ENCODE measurements at regions not wholly inside any gene's neighbourhood (a gene's known extent, or its start where the extent isn't known, plus 50 kb on each side); places are given as distances from the start of the nearest gene placed in this dataset.

DNA sequence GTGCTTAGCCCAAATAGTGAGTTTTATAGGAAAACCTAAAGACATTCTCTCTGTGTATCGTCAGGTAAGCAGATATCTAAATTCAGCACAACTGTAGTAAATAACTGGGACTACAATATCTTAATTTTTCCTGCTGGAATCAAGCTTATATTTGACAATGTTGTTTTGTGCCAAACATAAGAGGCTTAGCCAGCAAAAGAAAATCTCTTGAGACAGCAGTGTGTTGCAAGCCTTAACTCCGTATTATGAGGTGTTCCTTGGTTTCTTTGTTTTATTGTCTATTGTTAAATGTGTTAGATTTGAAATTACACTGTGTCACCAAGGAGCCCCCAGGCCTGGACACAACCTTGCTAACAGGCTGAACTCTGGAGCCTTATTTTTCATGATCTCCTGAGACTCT lies 1570.6 kb upstream of the GOT2 start:
- in situ Hi-C loops (cut with HindIII; ENCODE audit: low sequenced_read_pairs): no loop called here

DNA sequence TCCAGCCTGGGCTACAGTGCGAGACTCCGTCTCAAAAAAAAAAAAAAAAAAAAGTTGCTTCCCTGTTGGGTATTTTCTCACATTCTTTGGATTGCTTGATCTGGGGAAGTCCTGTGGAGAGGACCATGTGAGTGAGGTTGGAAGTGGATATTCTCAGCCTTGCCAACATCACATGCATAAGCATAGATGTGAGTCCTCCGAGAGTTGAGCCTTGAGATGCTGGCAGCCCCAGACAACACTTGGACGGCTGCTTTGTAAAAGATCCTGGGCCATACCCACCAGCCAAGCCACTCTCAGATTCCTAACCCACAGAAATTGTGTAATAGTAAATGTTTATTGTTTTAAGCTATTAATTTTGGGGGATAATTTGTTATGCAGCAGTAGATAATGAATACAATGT lies 1570.0 kb upstream of the GOT2 start:
- in situ Hi-C loops (cut with HindIII; ENCODE audit: low sequenced_read_pairs): no loop called here

DNA sequence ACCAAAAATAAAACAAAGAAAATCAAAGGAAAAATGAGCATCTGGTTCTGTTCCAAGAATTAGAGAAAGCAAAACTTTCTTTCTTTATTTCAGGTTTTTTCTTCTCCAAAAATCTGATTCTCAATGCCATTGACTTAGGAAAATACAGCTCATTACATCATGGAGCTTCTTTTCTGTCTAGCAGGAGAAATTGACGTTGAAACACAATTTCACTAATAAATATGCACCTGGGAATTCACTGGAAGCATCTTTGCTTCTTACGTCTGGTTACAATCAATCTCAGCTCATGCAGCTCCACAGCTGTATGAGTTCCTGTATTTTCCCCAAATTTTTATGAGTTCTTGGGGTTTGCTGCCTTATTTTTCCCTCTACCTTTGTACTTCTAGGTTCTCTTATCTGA lies 1568.6 kb upstream of the GOT2 start:
- in situ Hi-C loops (cut with HindIII; ENCODE audit: low sequenced_read_pairs): no loop called here

DNA sequence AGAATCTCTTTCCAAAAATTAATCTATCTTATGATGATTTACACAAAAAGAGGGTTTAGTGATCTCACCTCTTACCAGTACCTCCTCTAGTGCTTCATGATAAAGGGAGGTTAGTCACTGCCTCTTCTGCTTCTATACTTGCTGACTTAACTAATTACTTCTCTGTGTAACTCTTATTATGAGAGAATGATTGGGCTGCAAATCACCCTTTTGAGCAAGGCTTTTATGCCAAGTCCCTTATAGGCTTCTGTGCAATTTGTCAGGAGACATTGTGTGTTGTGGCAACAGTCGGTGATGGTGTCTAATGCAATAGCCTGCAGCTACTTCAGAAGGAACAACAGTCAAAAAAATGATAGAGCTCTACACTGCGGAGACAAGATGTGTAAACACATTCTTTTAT lies 1568.1 kb upstream of the GOT2 start:
- in situ Hi-C loops (cut with HindIII; ENCODE audit: low sequenced_read_pairs): no loop called here

DNA sequence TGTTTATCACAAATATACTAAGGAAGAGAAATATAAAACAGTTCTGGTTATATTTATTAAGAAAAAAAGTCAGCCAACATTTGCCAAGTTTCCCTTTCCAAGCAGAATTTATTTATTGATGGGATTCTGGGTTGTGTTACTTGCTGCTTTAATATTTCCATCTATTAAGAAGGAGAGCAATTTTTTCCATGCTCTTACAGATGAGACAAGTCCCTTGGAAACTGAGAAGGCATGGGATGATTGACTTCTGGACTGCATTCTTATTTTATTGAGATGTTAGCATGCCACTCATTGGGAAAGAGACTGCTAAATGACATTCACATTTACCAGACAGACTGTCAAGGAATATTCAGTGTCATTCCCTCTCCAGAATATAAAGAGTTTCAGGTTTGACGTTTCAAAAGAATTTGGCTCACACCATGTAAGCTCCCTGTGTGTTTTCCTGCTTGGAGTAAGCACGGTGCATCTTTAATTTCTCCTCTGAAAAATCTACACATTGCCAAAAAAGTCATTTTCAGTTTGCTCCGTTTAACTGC lies 1565.2 kb upstream of the GOT2 start:
- in situ Hi-C loops (cut with HindIII; ENCODE audit: low sequenced_read_pairs): no loop called here

DNA sequence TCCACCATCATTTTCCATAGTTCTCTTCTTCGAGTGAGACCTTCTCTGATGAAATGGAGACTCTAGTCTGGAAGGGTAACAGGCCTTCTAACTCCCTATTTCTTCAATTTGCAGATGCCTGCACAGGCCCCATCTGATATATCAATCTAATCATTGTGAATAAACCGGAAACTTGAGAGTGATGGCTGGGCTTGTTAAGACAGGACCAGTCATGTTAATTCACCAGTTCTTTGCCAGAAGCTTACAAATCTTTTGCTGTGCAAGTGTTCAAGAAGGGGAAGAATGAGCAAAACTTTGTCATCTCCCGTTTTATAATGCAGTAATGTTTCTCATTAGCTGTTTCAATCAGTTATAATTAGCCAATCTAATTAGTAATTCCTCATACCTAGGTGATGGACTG lies 1561.3 kb upstream of the GOT2 start:
- in situ Hi-C loops (cut with HindIII; ENCODE audit: low sequenced_read_pairs): no loop called here

DNA sequence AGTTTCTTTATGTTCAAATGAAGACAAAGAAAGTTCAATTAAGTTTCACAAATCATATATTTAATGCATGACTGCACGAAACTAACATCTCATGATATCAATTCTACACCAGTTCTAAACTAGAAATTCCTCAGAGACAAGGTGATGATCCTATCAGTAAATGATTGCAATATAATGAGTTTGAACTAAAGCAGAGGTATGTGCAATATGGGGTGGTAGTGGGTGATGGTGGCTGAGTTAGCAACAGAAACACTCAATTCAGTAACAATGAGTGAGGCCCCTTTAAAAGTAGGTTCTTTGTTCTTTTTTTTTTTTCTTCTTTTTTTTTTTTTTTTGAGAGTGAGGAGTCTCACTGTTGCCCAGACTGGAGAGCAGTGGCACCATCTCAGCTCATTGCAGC lies 1551.7 kb upstream of the GOT2 start:
- in situ Hi-C loops (cut with HindIII; ENCODE audit: low sequenced_read_pairs): no loop called here

DNA sequence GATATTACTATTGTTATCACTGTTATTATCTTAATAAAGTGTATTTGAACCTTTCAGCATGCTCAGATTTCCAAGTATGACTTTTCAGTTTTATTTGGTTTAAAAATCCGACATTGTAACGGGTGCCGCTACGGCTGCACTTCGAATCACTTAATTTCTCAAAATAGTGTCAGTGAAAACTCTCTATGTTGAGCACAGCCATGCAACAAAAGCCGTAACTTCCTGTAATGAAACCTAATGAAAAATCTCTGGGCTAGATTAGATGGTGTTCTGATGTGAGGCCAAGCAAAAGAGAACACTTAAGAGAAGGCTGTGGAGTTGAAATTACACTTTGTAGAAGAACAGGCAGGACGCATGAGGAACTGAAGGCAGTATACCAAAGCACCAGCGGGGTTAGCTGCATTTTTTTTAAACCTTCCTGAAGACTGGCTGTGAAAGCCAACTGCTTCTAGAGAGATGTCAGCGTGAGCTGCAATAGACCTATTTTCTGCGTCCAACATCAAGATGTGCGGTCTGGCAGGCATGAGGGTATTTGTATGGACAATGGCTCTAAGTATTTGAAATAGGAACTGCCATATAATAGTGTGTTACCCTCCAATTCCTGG lies 1545.0 kb upstream of the GOT2 start:
- in situ Hi-C loops (cut with HindIII; ENCODE audit: low sequenced_read_pairs): no loop called here

DNA sequence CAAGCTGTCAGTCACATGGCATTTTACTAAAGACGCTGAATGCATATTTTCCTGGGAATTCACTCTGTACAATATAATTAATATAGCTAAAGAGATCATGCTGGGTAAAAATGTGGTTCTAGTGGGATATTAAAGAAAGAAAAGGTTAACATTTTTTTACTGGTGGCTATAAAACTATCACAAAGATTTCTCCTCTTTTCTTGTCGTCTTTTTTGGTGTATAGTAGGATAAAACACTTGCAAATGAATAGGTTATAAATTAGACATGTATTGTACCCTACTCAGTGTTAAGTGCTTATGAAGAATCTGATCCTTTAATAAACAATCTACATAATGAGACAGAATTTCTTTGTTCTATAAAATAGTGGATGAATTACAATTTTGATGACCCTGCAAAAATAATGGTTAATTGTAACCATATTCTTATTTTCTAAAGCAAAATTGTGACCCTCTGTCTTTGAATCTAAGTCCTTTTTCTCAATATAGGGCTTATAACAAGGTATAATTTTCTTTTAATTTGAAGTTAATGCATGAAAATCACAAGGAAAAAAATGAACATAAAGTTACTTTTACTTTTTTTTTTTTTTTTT lies 1540.4 kb upstream of the GOT2 start:
- in situ Hi-C loops (cut with HindIII; ENCODE audit: low sequenced_read_pairs): no loop called here

DNA sequence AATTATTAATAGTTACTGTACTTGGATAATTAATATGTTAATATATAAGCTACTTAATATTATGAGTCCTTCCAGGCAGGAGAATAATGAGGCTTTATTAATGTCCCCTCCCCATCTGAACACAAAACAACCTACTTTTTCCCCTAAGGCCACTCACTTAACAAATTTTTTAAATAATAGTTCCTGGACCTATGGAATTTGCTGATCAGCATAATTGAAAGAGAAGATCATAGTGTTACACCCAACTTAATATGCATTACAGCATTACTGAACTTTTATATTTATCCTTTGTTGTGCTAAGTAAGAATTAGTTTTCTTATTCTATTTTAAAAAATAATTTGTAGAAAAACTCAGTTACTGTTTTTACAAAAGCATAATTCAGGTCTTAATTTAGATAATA lies 1537.7 kb upstream of the GOT2 start:
- in situ Hi-C loops (cut with HindIII; ENCODE audit: low sequenced_read_pairs): no loop called here

DNA sequence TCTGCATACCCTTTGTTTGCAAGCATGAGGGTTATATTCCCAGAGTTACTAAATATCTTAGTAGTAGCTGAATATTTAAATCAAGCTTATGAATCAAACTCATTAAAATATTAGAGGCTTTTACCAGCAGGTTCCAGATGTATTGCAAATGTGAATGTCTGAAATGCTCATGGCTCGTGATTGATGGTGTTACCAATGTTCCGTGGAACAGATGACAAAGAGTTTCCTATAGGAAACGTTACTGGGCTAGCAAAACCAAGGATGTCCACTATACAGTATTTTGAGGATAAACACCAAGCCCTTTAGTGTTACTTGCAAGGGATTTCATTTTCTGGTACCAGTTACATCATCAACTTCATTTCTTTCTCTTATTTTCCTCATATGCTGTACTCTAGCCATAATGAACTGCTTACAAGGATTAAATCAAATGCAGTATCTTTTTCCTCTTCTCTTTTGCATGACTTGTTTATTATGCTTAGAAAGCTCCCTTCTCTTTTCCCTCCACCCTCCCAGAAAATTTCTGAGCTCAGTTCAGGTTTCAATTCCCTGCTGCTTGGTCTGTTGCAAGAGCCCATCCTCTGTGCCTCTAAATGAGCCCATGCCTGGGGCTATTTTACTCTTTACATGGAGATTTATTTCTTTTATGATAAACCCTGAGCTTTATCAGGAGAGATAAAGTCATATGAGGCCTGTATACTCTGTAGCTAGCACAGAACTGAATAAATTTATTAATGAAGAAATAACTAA lies 1537.1 kb upstream of the GOT2 start:
- in situ Hi-C loops (cut with HindIII; ENCODE audit: low sequenced_read_pairs): no loop called here

DNA sequence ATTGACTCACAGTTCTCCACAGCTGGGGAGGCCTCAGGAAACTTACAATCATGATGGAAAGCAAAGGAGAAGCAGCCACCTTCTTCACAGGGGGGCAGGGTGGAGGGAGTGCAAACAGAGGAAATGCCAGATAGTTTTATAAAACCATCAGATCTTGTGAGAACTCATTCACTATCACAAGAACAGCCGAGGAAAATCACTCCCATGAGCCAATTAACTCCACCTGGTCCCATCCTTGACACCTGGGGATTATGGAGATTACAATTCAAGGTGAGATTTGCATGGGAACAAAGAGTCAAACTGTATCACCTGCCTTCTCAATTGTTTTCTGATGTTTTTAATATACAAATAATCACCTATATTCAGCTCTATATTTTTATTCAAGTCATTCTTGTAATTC lies 1527.3 kb upstream of the GOT2 start:
- in situ Hi-C loops (cut with HindIII; ENCODE audit: low sequenced_read_pairs): no loop called here

DNA sequence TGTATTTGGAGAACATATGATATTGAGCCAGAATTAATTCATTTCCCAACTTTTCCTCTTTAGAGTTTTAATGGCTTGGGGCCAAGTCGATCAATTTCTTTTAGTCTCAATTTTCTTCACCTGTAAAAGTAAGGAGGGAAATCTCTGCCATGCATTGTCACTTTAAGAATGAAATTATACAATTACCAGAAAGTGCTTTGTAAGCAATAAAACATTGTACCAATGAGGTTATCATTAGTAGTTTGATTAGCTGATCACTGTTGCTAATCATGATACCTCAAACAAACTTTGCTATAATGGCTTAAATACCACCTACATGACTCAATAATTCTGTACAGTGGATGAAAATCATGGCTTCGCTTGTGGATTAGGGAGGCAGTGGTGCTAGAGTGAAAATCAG lies 1525.8 kb upstream of the GOT2 start:
- in situ Hi-C loops (cut with HindIII; ENCODE audit: low sequenced_read_pairs): no loop called here

DNA sequence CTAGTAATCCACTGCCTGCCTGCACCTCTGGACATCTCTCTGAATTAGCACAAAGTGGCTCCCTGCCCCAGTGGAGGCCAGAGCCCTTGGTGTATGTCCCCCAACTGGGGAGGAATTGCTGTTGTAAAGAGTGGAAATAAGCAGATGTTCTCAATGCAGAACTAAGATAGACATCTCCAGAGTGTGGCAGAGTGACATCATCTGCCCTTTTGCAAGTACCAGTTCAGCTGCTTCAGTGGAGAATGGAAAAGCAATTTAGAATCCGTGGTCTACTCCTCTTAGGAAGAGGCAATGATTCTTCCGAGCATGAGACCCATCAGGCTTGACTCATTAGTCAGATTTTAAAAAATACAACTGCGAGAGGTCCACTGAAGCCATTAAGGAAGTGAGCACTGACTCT lies 1512.0 kb upstream of the GOT2 start:
- in situ Hi-C loops (cut with HindIII; ENCODE audit: low sequenced_read_pairs): no loop called here

DNA sequence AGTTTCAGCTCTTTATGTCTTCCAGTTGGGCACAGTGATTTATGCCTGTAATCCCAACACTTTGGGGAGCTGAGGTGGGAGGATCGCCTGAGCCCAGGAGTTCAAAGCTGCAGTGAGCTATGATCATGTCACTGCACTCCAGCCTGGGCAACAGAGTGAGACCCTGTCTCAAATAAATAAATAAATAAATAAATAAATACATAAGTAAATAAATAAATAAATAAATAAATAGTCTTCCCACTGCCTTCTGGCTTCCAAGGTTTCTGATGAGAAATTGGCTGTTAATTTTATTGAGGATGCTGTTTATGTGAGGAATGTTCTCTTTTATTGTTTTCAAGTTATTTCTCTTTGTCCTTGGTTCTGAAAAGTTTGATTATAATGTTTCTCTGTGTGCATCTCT lies 1507.6 kb upstream of the GOT2 start:
- in situ Hi-C loops (cut with HindIII; ENCODE audit: low sequenced_read_pairs): no loop called here

DNA sequence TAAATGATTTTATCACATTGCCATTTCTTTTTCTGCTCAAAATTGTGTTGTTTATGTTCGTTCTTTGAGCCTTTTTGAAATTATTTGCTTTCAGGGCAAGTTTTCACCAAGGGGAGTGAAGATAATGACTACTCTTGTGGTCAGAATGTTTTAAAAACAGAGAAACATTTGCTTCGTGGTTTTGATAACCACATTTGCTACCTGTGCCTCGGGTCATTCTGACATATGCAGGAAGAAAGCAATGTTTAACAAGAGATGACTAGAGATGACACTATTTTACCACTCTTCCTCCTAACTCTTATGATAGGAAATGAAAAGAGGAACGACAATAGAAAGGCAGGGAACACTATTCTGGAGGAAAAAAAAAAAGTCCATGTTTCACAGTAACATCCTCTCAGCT lies 1496.5 kb upstream of the GOT2 start:
- in situ Hi-C loops (cut with HindIII; ENCODE audit: low sequenced_read_pairs): no loop called here

DNA sequence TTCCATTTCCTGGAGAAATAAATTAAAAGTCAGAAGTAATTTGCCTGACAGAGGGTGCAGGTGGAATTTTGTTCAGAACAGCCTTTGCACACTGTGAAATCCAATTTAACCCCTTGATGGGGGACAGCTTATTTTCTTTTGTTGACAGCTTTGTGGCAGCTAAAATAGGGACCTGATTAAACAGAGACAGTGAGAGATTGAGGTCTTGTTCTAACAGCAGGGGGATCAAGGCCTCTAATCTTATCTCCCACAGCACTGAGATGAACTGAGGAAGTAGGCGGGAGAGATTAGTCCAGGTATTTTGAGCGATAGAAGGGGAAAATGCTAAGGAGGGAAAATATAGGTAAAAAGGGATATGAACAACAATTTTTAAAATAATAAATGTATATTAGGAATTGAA lies 1491.4 kb upstream of the GOT2 start:
- in situ Hi-C loops (cut with HindIII; ENCODE audit: low sequenced_read_pairs): no loop called here

DNA sequence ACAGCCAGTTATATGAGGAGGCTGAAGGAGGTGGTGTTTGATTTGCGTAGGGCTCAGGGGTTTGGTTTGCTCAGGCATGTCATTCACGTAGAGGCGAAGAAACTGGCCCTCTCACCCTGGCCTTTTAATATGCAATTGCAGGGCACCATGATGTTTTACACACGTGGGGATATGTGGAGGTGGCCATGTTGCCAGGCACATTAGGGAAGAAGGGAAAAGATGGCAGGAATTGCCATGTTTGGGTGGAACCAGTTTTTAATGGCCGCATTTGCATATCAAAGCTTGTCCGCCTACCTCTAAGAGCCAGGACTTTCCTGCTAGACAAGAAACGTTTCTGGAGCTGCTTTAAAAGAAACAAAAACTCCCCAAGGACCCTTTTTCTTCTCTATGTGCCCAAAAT lies 1483.7 kb upstream of the GOT2 start:
- in situ Hi-C loops (cut with HindIII; ENCODE audit: low sequenced_read_pairs): no loop called here

DNA sequence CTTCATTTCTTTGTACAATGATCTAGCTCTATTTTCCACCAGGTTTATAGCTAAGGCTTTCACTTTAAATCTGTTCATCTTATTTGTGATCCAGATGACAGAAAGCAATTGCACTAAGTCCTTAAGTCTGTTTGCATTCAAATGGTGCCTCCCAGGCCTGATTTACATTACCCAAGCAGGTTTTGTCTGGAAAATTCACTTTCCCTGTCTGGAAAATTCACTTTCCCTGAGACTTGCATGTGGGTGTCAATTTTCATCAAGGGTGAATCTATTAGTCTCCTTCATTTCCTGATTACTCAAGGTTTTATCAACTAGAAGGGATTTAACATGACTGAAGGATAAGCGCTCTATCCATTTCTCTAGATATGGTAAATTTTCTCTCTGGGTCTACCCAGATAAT lies 1480.2 kb upstream of the GOT2 start:
- in situ Hi-C loops (cut with HindIII; ENCODE audit: low sequenced_read_pairs): no loop called here

DNA sequence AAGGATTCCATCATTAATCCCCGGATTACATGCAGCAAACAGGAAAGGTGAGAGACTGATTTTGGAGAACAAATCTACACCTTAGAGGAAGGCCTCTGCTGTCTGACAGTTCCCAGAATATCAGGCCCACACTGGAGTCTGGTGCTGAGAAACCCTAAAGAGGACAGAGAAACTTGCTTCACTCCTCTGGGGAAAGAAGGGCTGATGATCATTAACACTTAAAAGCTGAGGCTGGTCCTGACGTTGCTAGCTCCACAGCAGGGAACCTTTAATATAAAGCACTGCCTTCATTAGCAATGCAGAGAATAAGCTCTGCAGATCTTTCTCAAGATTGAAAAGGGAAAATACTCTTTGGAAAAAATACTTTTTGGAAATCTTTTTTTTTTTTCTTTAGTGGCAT lies 1472.4 kb upstream of the GOT2 start:
- in situ Hi-C loops (cut with HindIII; ENCODE audit: low sequenced_read_pairs): no loop called here

DNA sequence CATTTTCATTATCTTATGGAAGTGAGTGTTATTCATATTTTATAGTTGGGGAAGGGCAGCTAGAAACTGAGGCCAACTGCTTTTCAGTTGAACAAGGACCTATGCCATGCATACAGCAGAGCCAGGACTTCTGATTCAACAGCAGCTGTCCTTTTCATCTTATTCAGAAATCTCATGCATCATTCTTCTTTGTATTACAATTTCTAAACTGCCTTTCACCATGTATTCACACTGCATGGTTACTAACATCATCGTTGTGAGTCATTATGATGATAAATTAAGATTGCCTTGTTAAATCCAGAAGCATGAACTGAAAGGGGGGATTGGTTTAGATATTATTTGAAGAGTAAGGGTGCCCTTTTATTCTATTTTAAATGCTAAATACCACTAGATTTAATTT lies 1470.1 kb upstream of the GOT2 start:
- in situ Hi-C loops (cut with HindIII; ENCODE audit: low sequenced_read_pairs): no loop called here

DNA sequence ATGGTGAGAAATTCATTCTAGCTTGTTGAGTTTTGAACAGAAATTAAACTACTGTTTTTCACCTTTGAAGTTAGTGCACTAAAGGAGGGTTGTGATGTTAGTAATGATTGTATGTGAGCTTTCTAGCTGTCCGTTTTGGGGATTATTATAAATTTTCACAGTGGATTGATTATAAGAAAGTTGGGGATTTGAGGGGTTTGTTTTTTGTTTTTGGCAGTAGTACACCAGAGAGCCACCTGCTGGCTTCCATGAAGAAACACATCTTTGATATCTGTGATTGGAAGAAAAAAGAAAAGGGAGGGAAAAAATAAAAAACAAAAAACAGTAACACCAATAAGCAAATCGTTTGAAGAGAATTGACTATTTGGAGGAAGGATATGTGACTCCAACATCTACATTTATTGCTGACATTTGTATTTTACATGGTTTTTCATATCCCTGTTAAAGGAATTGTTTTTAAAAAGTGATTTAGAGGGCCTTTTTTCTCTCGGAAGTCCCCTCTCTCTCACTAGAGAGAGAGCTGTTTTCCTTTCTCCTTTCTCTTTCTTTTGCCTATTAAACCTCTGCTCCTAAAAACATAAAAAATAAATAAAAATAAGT lies 1469.5 kb upstream of the GOT2 start:
- in situ Hi-C loops (cut with HindIII; ENCODE audit: low sequenced_read_pairs): no loop called here

Measured in DLD1 (cell line).